HCT116 (cell line): ENCODE measurements at regions not wholly inside any gene's neighbourhood (a gene's known extent, or its start where the extent isn't known, plus 50 kb on each side); places are given as distances from the start of the nearest gene placed in this dataset.

Source experiments
- ATAC-seq: fragments of 200-7000 bp; cut with Tn5 transposase; 2 replicates; pipeline ENCODE4 v1.9.1; 2020; ENCODE audit warnings: mild to moderate bottlenecking, moderate library complexity
- BruUV-seq: library from RNA; stranded (reverse); fragments of 400-500 nt; replicated peaks from 2 replicates; lab custom pipeline; 2021; lab: Mats Ljungman, UMichigan
- CTCF ChIA-PET: fragments of 300-600 bp; sonication (Branson Sonifier 250); formaldehyde crosslinking; loops from one replicate; lab custom pipeline; 2021; ENCODE audit warnings: antibody characterized with exemption; lab: Charles Lee
- POLR2A ChIA-PET: fragments of 300-600, 350-600 bp; sonication (Branson Sonifier 250); formaldehyde crosslinking; loops from one replicate; lab custom pipeline; 2021; ENCODE audit warnings: antibody characterized with exemption; lab: Charles Lee
- RAD21 ChIA-PET, 2 experiments: fragments of 300-600 bp; sonication (Branson Sonifier 250); formaldehyde crosslinking; loops; one replicate each; lab custom pipeline; 2023; ENCODE audit warnings: low total read pairs in 2 of 2; ENCODE audit not compliant: uncharacterized antibody in 2 of 2, unreplicated experiment in 2 of 2, low non-redundant PET in 1 of 2; lab: Charles Lee
- DNase-seq: peaks from one replicate; pipeline ENCODE4 v3.0.0-alpha.2; 2010; ENCODE audit warnings: low read depth, low spot score
- H2AFZ ChIP-seq: fragments of 200-600 bp; shearing (Covaris generic), sonication (generic); 2 replicates; pipeline ENCODE4 v1.6.1; 2017; ENCODE audit warnings: low read depth, mixed run types, mixed read lengths, antibody characterized with exemption, low read length; ENCODE audit not compliant: poor library complexity, severe bottlenecking
- H3K27ac ChIP-seq: 2 replicates; pipeline ENCODE4 v1.5.1; 2012; ENCODE audit warnings: low read depth, low read length
- H3K27me3 ChIP-seq: fragments of 200-600 bp; sonication (generic); 2 replicates; pipeline ENCODE4 v1.6.1; 2016; ENCODE audit warnings: mixed run types, low read length, mixed read lengths; ENCODE audit not compliant: insufficient read depth
- H3K36me3 ChIP-seq, 2 experiments: fragments of 200-500 bp in 1 of 2; fragments of 200-600 bp in 1 of 2; sonication (Bioruptor generic) in 1 of 2; sonication (generic) in 1 of 2; 2 replicates each; pipeline versions ENCODE4 v1.5.1 to v1.6.1; 2014 to 2016; ENCODE audit warnings: low read length in 2 of 2, inconsistent platforms in 1 of 2, mixed read lengths in 1 of 2, mixed run types in 1 of 2; ENCODE audit not compliant: insufficient read depth in 2 of 2, control insufficient read depth in 1 of 2
- H3K4me1 ChIP-seq, 2 experiments: fragments of 200-600 bp in 1 of 2; sonication (generic) in 1 of 2; 2 replicates each; pipeline versions ENCODE4 v1.5.1 to v1.6.1; 2012 to 2017; ENCODE audit warnings: low read length in 2 of 2, inconsistent platforms in 1 of 2, mild to moderate bottlenecking in 1 of 2, mixed read lengths in 1 of 2, mixed run types in 1 of 2, moderate library complexity in 1 of 2; ENCODE audit not compliant: insufficient read depth in 2 of 2, control insufficient read depth in 1 of 2
- H3K4me2 ChIP-seq: fragments of 200-600 bp; sonication (generic); 2 replicates; pipeline ENCODE4 v1.6.1; 2017; ENCODE audit warnings: mixed run types, low read length, mixed read lengths
- H3K4me3 ChIP-seq, 2 experiments: fragments of 200-600 bp in 1 of 2; sonication (generic) in 1 of 2; replicated peaks in 1 of 2; 2 replicates each; pipeline ENCODE4 v1.5.1; 2011 to 2016; ENCODE audit warnings: low read length in 2 of 2, control low read depth in 1 of 2, low read depth in 1 of 2, mild to moderate bottlenecking in 1 of 2, mixed read lengths in 1 of 2, mixed run types in 1 of 2
- H3K79me2 ChIP-seq: fragments of 200-600 bp; sonication (generic); 2 replicates; pipeline ENCODE4 v1.6.1; 2017; ENCODE audit warnings: mild to moderate bottlenecking, mixed run types, low read length, moderate library complexity, mixed read lengths; ENCODE audit not compliant: insufficient read depth
- H3K9ac ChIP-seq: fragments of 200-600 bp; sonication (generic); 2 replicates; pipeline ENCODE4 v1.6.1; 2016; ENCODE audit warnings: low read length, mixed read lengths
- H3K9me2 ChIP-seq: fragments of 200-600 bp; sonication (generic), shearing (Covaris generic); 2 replicates; pipeline ENCODE4 v1.6.1; 2017; ENCODE audit warnings: mixed run types, mild to moderate bottlenecking, moderate library complexity; ENCODE audit not compliant: insufficient read depth
- H3K9me3 ChIP-seq, 2 experiments: fragments of 200-500 bp in 1 of 2; fragments of 200-600 bp in 1 of 2; sonication (Bioruptor generic) in 1 of 2; sonication (generic) in 1 of 2; 2 replicates each; pipeline ENCODE4 v1.6.1; 2014 to 2017; ENCODE audit warnings: low read length in 2 of 2, mixed read lengths in 2 of 2, inconsistent platforms in 1 of 2, low read depth in 1 of 2, mild to moderate bottlenecking in 1 of 2, mixed run types in 1 of 2, moderate library complexity in 1 of 2; ENCODE audit not compliant: control insufficient read depth in 1 of 2, insufficient read depth in 1 of 2
- H4K20me1 ChIP-seq: fragments of 200-600 bp; sonication (generic), shearing (Covaris generic); 2 replicates; pipeline ENCODE4 v1.6.1; 2017; ENCODE audit warnings: mixed run types, mild to moderate bottlenecking, moderate library complexity; ENCODE audit not compliant: insufficient read depth
- ATF3 ChIP-seq: IDR thresholded peaks from 2 replicates; pipeline ENCODE4 v1.6.1; 2012
- CEBPB ChIP-seq: IDR thresholded peaks from 2 replicates; pipeline ENCODE4 v1.6.1; 2012; ENCODE audit warnings: low read depth
- CTCF ChIP-seq, 3 experiments: fragments of 200-600 bp in 1 of 3; sonication (generic) in 1 of 3; IDR thresholded peaks in 2 of 3; conservative IDR thresholded peaks in 1 of 3; 2 replicates each; pipeline ENCODE4 v1.5.1; 2012 to 2017; ENCODE audit warnings: low read depth in 2 of 3, low read length in 2 of 3, antibody characterized with exemption in 1 of 3, borderline replicate concordance in 1 of 3, control low read depth in 1 of 3, mild to moderate bottlenecking in 1 of 3, mixed read lengths in 1 of 3, mixed run types in 1 of 3, moderate library complexity in 1 of 3; ENCODE audit not compliant: insufficient read depth in 1 of 3
- EGR1 ChIP-seq: IDR thresholded peaks from 2 replicates; pipeline ENCODE4 v1.6.1; 2012; ENCODE audit warnings: low read depth
- ELF1 ChIP-seq: IDR thresholded peaks from 2 replicates; pipeline ENCODE4 v1.6.1; 2012; ENCODE audit warnings: low read depth, borderline replicate concordance
- EZH2 ChIP-seq: fragments of 200-600 bp; sonication (generic); IDR thresholded peaks from 2 replicates; pipeline ENCODE4 v1.6.1; 2017; ENCODE audit warnings: antibody characterized with exemption, mixed run types
- EZH2phosphoT487 ChIP-seq: fragments of 200-600 bp; IDR thresholded peaks from 2 replicates; pipeline ENCODE4 v1.6.1; 2018; ENCODE audit warnings: antibody characterized with exemption, borderline replicate concordance
- FOSL1 ChIP-seq: IDR thresholded peaks from 2 replicates; pipeline ENCODE4 v1.6.1; 2012; ENCODE audit warnings: low read depth
- MAX ChIP-seq: IDR thresholded peaks from 2 replicates; pipeline ENCODE4 v1.6.1; 2012
- POLR2A ChIP-seq: IDR thresholded peaks from 2 replicates; pipeline ENCODE4 v1.7.0; 2011; ENCODE audit warnings: borderline replicate concordance; ENCODE audit not compliant: insufficient read depth, insufficient read length; ENCODE audit errors: extremely low read depth
- POLR2AphosphoS5 ChIP-seq: IDR thresholded peaks from 2 replicates; pipeline ENCODE4 v1.6.1; 2011; ENCODE audit warnings: mild to moderate bottlenecking, low read depth, low read length, moderate library complexity
- RAD21 ChIP-seq: IDR thresholded peaks from 2 replicates; pipeline ENCODE4 v1.6.1; 2012; ENCODE audit warnings: low read depth, mild to moderate bottlenecking
- REST ChIP-seq: IDR thresholded peaks from 2 replicates; pipeline ENCODE4 v1.6.1; 2012; ENCODE audit warnings: low read depth
- SIN3A ChIP-seq: IDR thresholded peaks from 2 replicates; pipeline ENCODE4 v1.6.1; 2012; ENCODE audit warnings: low read depth
- SP1 ChIP-seq: IDR thresholded peaks from 2 replicates; pipeline ENCODE4 v1.6.1; 2012; ENCODE audit warnings: low read depth
- TCF7L2 ChIP-seq: IDR thresholded peaks from 2 replicates; pipeline ENCODE4 v1.7.0; 2011; ENCODE audit warnings: borderline replicate concordance, inconsistent platforms; ENCODE audit not compliant: insufficient read depth, insufficient read length; ENCODE audit errors: extremely low read depth
- YY1 ChIP-seq: IDR thresholded peaks from 2 replicates; pipeline ENCODE4 v1.6.1; 2011; ENCODE audit warnings: low read length, low read depth, moderate library complexity, mild to moderate bottlenecking; ENCODE audit not compliant: insufficient replicate concordance; ENCODE audit errors: extremely low read depth
- ZFX ChIP-seq: fragments of 450-650 bp; IDR thresholded peaks from 2 replicates; pipeline ENCODE4 v1.6.1; 2017
- ZNF274 ChIP-seq: fragments of 200-500 bp; sonication (Bioruptor generic); IDR thresholded peaks from 2 replicates; pipeline ENCODE4 v1.6.1; 2014; ENCODE audit warnings: mild to moderate bottlenecking, low read depth, low read length, inconsistent platforms
- intact Hi-C: fragments of 100-400 bp; cut with micrococcal nuclease; formaldehyde crosslinking; loops from 2 replicates; pipeline ENCODE4 v1.10.0; 2022
- TF ChIP-seq, protein P1 (sequence below): IDR thresholded peaks from 2 replicates; pipeline ENCODE4 v1.6.1; 2011; ENCODE audit warnings: mild to moderate bottlenecking, low read length, moderate library complexity; ENCODE audit not compliant: insufficient replicate concordance; ENCODE audit errors: extremely low read depth

DNA sequence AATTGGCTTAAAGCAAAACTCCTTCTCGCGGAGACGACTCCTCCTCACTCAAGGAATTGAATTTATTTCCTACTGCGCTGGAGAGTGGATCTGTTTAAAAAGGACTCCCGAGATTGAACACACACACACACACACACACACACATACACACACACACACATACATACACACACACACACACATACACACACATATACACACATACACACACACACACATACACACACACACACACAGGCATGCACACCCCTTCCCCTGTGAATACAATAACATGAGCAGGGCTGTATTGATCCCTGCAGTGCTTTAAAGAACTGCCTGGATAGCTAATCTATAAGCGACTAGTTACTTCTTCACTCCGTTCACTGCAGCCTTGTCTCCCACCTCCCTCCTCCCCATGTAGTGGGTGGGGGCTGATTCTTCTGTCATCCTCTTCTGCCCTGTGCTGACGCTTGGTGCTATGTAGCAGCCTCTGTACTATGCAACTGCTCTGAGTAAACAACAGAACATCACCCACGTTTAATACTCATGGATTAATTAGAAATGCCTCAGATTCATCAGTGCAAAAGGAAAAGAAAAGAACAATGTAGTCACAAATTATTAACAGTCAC, 549.0 kb downstream of the CDH26 start:
- H3K9me3 ChIP-seq: peaks cover 8 to 35% of the 10 kb centered on the region in 2 experiments; a peak in 2 of 4 replicates
- no peak overlapping the region for H3K4me3 ChIP-seq
- no peaks in the 10 kb centered on the region for H3K4me1 ChIP-seq
- no peak overlapping the region for H2AFZ ChIP-seq
- no TSS peak for BruUV-seq
- H3K9ac ChIP-seq: no peak overlapping the region
- ATAC-seq (no peak), DNase-seq (no peak)
- no peaks in the 10 kb centered on the region for H3K9me2 ChIP-seq
- H3K4me2 ChIP-seq: no peak overlapping the region
- ChIA-PET POLR2A (no interaction called here), RAD21 (no interaction called here), CTCF (no interaction called here)
- H3K27me3 ChIP-seq: no peaks in the 10 kb centered on the region
- H4K20me1 ChIP-seq: no peaks in the 10 kb centered on the region
- no peak overlapping the region for H3K27ac ChIP-seq
- intact Hi-C loops: no loop called here
- TF ChIP-seq MAX (no peak), TCF7L2 (no peak), CTCF (IDR thresholded peaks at IDR 0.05 in 2 of 3, conservative IDR thresholded peaks at IDR 0.05 in 1 of 3; ENCODE audit: borderline replicate concordance in 1 of 3, insufficient read depth in 1 of 3, low read depth in 2 of 3, low read length in 2 of 3) (no peak), EGR1 (no peak), POLR2A (no peak), YY1 (no peak), REST (no peak), RAD21 (no peak), ZNF274 (no peak), SIN3A (no peak), EZH2phosphoT487 (no peak), POLR2AphosphoS5 (no peak), EZH2 (no peak), ATF3 (no peak), ELF1 (no peak), FOSL1 (no peak), SP1 (no peak), ZFX (no peak), CEBPB (no peak)
- TF ChIP-seq, protein P1, sequence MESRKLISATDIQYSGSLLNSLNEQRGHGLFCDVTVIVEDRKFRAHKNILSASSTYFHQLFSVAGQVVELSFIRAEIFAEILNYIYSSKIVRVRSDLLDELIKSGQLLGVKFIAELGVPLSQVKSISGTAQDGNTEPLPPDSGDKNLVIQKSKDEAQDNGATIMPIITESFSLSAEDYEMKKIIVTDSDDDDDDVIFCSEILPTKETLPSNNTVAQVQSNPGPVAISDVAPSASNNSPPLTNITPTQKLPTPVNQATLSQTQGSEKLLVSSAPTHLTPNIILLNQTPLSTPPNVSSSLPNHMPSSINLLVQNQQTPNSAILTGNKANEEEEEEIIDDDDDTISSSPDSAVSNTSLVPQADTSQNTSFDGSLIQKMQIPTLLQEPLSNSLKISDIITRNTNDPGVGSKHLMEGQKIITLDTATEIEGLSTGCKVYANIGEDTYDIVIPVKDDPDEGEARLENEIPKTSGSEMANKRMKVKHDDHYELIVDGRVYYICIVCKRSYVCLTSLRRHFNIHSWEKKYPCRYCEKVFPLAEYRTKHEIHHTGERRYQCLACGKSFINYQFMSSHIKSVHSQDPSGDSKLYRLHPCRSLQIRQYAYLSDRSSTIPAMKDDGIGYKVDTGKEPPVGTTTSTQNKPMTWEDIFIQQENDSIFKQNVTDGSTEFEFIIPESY: no peak
- no peaks in the 10 kb centered on the region for H3K36me3 ChIP-seq
- H3K79me2 ChIP-seq: no peaks in the 10 kb centered on the region
